ENCODE measurements at regions not wholly inside any gene's neighbourhood (a gene's known extent, or its start where the extent isn't known, plus 50 kb on each side); places are given as distances from the start of the nearest gene placed in this dataset.
"Not testable (repeated sequence)": the region's sequence is repeated elsewhere in the genome, so short reads cannot be mapped to it uniquely, and the experiment has no call there.

DNA sequence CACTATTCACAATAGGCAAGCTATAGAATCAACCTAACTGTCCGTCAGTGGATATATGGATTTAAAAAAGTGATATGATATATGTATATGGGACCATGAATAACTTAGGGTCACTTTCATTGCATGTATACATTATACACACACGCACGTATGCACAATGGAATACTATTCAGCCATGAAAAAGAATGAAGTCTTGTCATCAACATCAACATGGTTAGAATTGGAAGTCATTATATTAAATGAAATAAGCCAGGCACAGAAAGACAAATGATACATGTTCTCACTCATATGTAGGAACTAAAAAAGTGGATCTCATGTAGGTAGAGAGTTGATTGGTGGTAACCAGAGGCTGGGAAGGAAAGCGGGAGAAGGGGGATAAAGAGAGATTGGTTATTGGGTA is 234.3 kb downstream of the VRK1 start:
- no peak for DNase-seq

DNA sequence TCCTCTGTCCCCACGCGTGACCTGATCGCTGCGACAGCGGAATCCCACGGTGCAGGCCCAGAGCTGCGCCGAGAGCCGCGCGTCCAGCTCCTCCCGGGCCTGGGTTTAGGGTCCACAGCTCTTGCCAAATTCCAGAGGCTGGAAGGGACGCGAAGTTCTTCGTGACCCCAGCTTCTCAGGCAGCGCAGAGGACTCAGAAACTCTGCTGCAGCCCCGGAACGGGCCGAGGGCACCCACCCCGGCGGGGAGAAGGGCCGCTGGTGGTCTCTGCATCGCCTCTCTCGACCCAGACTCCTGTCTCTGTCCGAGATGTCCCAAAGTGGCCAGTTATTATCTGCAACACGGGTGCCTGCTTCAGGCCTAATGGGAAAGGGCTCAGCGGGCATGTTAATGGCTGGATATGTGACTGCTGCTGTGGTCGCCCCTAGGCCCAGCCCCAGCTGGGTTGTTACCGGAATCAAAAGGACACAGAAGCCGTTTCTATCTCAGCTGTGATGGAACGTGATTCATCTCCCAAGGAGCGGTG is 236.4 kb downstream of the VRK1 start:
- DNase-seq, result no peak

DNA sequence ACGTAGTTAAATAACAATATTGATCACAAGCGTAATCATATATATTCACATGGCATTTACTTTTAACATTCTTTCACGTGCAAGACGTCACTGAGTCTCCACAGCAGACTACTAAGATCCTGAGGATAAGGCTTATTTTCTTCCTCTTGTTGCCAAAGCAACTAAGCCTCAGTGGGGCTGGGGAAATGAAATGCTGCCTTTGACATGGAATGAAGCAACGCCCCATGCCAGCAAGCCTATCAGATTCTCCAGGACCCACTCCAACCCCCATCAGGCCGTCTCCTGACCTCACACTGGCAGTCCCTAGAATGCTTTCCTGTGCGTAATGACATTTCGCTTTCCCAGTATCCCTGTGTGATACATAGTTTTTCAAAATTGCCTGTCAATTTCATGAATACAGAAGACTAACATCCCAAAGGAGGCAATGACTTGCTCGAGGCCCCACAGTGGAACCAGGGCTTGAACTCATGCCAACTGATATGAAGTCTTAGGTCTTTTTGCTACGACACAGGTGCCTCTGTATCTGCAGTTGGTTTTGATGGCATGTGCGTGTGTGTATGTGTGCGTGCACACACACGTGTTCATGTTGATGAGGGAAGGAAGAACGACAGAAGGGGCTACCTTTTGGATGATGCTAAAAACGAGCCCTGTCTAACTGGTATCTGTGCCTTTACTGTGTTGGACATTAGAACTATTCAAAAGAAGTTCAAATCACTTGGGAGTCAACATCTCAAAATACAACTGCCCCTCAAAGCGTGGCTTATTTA is 239.1 kb downstream of the VRK1 start:
- no peak for DNase-seq

- no peak for DNase-seq
These were observed 242.7 kb downstream of the VRK1 start for GRCh38 chr14:97039717-97040363.

- no peak for DNase-seq
These were observed 249.8 kb downstream of the VRK1 start for GRCh38 chr14:97046967-97047366.

DNA sequence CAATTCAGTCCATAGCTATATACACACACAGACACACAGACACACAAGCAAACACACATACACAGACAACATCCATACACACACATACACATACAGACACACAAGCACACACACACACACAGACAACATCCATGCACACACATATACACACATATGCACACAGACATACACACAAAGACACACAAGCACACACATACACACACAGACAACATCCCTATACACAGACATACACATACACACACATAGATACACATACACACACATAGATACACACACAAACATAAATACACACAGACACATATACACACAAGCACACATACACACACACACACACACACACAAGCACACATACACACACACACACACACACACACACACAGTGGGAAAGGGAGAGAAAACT is 254.8 kb downstream of the VRK1 start:
- DNase-seq, result no peak

DNA sequence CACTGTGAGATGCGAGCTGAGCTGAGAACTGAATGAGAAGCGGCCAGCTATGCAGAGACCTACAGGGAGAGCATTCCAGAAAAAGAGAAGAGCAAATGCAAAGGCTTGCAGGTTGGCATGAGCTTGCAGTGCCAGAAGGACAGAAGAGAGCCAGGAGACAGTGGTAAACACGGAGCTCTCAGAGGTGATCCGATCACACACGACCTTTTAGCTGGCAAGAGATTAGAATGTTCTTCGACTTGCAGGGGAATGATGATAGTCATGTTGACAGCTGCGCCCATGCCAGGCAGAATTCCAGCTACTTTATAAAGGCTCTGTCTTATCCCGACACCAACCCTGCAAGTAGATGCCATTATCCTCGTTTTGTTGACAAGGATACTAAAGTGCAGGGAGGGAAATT is 256.8 kb downstream of the VRK1 start:
- no peak for DNase-seq

DNA sequence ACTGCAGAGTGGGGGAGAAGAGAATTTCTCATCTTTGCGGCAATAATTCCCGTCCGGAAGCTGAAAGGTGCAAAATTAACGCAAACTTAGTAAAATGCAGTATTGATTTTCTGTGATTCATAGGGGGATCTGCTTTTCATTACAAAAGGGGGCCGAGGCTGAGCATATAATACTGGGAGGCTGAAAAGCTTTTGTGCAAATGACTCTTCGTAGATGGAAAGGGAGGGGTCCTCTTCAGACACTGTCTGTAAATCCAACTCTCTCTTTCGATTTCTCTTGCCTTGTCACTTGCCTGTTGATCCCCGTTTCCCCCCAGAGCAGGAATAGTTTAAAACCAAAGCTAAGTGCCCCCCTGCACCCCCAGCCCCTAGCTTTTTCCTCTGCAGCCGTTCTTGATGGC is 258.2 kb downstream of the VRK1 start:
- no peak for DNase-seq

DNA sequence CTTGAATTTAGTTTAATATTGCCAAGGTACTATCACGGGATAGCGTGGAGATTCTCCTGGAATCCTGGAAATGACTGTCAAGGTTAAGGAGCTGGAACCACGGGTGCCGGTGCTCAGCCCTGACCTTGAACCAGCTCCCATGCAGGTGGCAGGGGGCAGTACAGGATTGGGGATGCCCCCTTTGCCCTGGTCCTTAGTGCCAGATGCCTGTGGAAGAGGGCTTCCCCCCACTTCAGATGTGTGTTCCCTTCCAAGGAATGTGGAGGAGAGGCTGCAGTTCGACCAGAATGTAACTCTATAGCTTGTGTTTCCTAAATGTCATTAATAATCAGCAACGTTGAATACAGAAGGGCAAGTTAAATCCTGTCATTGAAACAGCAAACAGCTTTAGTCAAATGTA is 258.9 kb downstream of the VRK1 start:
- no peak for DNase-seq

- no peak for DNase-seq
These were observed 260.3 kb downstream of the VRK1 start for GRCh38 chr14:97057238-97058073.

DNA sequence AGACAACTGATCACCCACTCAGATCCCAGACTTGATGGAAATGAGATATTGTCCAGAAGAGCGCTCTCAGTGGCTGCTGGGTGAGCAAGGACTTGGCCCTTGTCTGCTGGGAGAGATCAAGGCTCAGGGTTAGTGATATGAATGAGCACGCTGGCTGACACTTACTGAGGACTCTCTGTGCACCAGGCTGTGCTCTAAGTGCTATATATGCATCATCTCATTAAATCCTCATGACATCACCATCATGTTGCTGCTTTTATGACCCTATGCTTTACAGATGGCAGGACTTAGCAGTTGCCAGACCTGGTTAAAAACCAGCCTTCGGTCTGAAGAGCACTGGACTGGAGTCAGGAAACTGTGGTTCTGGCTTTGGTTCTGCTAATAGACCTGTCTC is 260.9 kb downstream of the VRK1 start:
- DNase-seq, result no peak

- no peak for DNase-seq
These were observed 261.4 kb downstream of the VRK1 start for GRCh38 chr14:97058589-97058988.

GRCh38 chr14:97061198-97061597 is 264.0 kb downstream of the VRK1 start:
- no peak for DNase-seq

GRCh38 chr14:97061714-97062113 is 264.5 kb downstream of the VRK1 start:
- no peak for DNase-seq

DNA sequence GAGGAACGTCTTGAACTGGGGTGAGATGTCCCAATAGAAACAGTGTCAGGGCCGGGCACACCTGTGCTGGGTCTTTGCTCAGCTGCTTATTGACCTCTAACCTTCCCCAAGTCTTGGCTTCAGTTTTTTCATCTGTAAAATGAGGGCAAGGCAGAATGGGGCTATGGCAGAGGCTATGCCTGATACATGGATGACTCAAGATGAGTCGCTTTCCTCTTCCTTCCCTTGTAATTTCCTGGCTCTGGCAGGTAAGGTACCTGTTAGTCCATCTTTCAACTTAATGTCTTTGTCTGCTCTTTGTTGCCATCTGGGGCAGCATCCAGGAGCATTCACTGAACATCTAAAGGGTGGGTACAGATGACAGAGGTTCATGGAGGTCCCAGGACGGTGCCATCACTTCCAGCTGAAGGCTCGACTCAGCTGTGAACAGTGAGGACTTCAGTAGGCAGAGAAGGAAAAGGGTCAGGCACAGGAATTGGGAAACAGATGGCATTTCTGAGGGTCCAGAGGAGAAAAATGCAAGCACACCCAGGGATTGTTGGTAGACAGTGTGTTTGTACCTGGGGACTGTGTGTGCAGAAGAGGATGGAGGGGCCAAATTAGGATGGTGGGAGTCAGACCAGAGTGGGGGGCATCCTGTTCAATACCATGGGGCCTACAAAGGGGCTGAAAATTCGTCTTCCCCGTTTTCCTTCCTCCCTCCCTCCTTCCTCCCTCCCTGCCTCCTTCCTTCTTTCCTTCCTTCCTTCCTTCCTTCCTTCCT is 268.3 kb downstream of the VRK1 start:
- no peak for DNase-seq

GRCh38 chr14:97066068-97066899 is 269.1 kb downstream of the VRK1 start:
- no peak for DNase-seq

GRCh38 chr14:97068293-97068692 is 271.1 kb downstream of the VRK1 start:
- DNase-seq, result not testable (repeated sequence)

- no peak for DNase-seq
These were observed 273.1 kb downstream of the VRK1 start for GRCh38 chr14:97070259-97070658.

DNA sequence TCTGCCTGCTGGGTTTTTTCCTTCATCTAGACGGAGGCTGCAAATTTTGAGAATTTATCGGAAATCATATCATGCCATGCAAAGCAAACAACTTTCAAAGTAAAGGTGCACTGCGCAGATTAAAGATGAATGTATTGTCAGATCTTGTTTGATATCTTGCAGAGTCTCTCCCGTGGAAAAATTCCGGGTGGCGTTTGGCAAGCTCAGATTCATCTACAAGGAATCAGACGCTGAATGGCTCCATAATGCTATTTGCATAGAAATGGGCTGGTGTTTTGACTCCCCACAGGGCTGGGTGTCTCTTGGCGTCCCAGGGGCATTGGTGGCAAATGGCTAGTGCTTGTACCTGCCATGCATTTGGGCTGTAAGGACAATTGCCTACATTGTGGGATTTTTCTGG is 274.0 kb downstream of the VRK1 start:
- DNase-seq, result no peak

GRCh38 chr14:97073622-97074021 is 276.4 kb downstream of the VRK1 start:
- DNase-seq, result no peak

DNA sequence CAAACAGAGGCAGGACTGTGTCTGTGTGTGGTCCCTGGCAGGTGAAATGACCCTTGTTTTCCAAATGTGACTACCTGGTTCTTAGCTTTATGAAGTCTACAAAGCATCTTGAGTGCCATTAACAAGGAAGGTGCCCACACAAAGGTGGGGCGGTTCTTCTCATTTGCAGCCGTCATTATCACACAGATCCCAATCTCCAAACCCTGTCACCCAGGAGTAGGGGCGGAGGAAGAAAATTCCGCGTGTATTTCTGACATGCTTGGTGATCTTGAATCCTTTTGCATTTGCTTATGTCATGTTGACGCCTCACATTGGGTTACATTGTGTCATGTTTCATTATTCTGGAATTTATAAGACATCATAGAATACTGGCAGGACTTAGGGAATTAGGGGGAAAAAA is 277.3 kb downstream of the VRK1 start:
- no peak for DNase-seq

- no peak for DNase-seq
These were observed 277.7 kb downstream of the VRK1 start for GRCh38 chr14:97074856-97075255.
